IMR-90 (cell line): ENCODE measurements at regions not wholly inside any gene's neighbourhood (a gene's known extent, or its start where the extent isn't known, plus 50 kb on each side); places are given as distances from the start of the nearest gene placed in this dataset.

Experiments used
- ATAC-seq: fragments of 200-7000 bp; cut with Tn5 transposase; 2 replicates; pipeline ENCODE4 v1.9.1; 2020; ENCODE audit warnings: low read depth, mild to moderate bottlenecking, moderate library complexity
- BruUV-seq: library from RNA; stranded (reverse); fragments of 400-500 nt; replicated peaks from 2 replicates; lab custom pipeline; 2021; lab: Mats Ljungman, UMichigan
- CTCF ChIA-PET: fragments of 300-600 bp; formaldehyde crosslinking; extraction: SDS; loops from one replicate; lab custom pipeline; 2021; ENCODE audit warnings: antibody characterized with exemption; lab: Yijun Ruan, JAX
- POLR2A ChIA-PET: fragments of 300-600 bp; sonication (Branson Sonifier 250); formaldehyde crosslinking; loops from one replicate; lab custom pipeline; 2022; ENCODE audit warnings: antibody characterized with exemption; ENCODE audit not compliant: unreplicated experiment; lab: Charles Lee
- DNase-seq: peaks from one replicate; pipeline ENCODE4 v3.0.0; 2013
- H2AFZ ChIP-seq: replicated peaks from 2 replicates; pipeline ENCODE3; 2013; ENCODE audit warnings: low read length, mild to moderate bottlenecking; ENCODE audit not compliant: poor library complexity
- H2AK5ac ChIP-seq: 2 replicates; pipeline ENCODE4 v1.6.1; 2013; ENCODE audit warnings: low read depth, low read length, inconsistent platforms
- H2AK9ac ChIP-seq: replicated peaks from 2 replicates; pipeline ENCODE3; 2013; ENCODE audit warnings: mild to moderate bottlenecking, low read depth, low read length, moderate library complexity; ENCODE audit not compliant: poor library complexity
- H2BK120ac ChIP-seq: 2 replicates; pipeline ENCODE4 v1.6.1; 2013; ENCODE audit warnings: low read depth, low read length, inconsistent platforms
- H2BK15ac ChIP-seq: 3 replicates; pipeline ENCODE4 v1.6.1; 2013; ENCODE audit warnings: low read depth, low read length, inconsistent platforms
- H2BK20ac ChIP-seq: 2 replicates; pipeline ENCODE4 v1.6.1; 2013; ENCODE audit warnings: low read depth, mild to moderate bottlenecking, inconsistent platforms, low read length, moderate library complexity
- H2BK5ac ChIP-seq: 2 replicates; pipeline ENCODE4 v1.6.1; 2013; ENCODE audit warnings: mild to moderate bottlenecking, low read depth, low read length, inconsistent platforms; ENCODE audit not compliant: poor library complexity, severe bottlenecking
- H3K14ac ChIP-seq: replicated peaks from 2 replicates; pipeline ENCODE4 v1.6.1; 2013; ENCODE audit warnings: low read depth, low read length, inconsistent platforms
- H3K18ac ChIP-seq: 2 replicates; pipeline ENCODE4 v1.6.1; 2013; ENCODE audit warnings: low read depth, low read length, control low read depth
- H3K23ac ChIP-seq: 2 replicates; pipeline ENCODE4 v1.6.1; 2013; ENCODE audit warnings: low read depth, low read length, inconsistent platforms
- H3K27ac ChIP-seq: 2 replicates; pipeline ENCODE4 v1.5.1; 2013; ENCODE audit warnings: mild to moderate bottlenecking, control low read depth, low read length; ENCODE audit not compliant: insufficient read depth
- H3K27me3 ChIP-seq: 2 replicates; pipeline ENCODE4 v1.6.1; 2013; ENCODE audit warnings: low read length; ENCODE audit not compliant: control insufficient read depth, insufficient read depth
- H3K36me3 ChIP-seq: 2 replicates; pipeline ENCODE4 v1.6.1; 2013; ENCODE audit warnings: low read length, mixed read lengths; ENCODE audit not compliant: control insufficient read depth, insufficient read depth
- H3K4ac ChIP-seq: 2 replicates; pipeline ENCODE4 v1.6.1; 2013; ENCODE audit warnings: low read depth, low read length, inconsistent platforms
- H3K4me1 ChIP-seq: 2 replicates; pipeline ENCODE4 v1.6.1; 2013; ENCODE audit warnings: low read length, mixed read lengths; ENCODE audit not compliant: control insufficient read depth, insufficient read depth
- H3K4me2 ChIP-seq: 2 replicates; pipeline ENCODE4 v1.6.1; 2013; ENCODE audit warnings: low read depth, mild to moderate bottlenecking, control low read depth, low read length, moderate library complexity
- H3K4me3 ChIP-seq: 2 replicates; pipeline ENCODE4 v1.5.1; 2013; ENCODE audit warnings: low read depth, mild to moderate bottlenecking, control low read depth, low read length, moderate library complexity; ENCODE audit not compliant: insufficient read depth
- H3K56ac ChIP-seq: 2 replicates; pipeline ENCODE4 v1.6.1; 2013; ENCODE audit warnings: low read length, inconsistent platforms; ENCODE audit not compliant: insufficient read depth; ENCODE audit errors: extremely low read depth
- H3K79me1 ChIP-seq, 2 experiments: 2 replicates each; pipeline ENCODE4 v1.6.1; 2013; ENCODE audit warnings: low read length in 2 of 2, inconsistent platforms in 1 of 2, low read depth in 1 of 2
- H3K9ac ChIP-seq: 2 replicates; pipeline ENCODE4 v1.6.1; 2013; ENCODE audit warnings: low read depth, low read length, control low read depth
- H3K9me1 ChIP-seq: 2 replicates; pipeline ENCODE4 v1.6.1; 2013; ENCODE audit warnings: low read length, inconsistent platforms; ENCODE audit not compliant: insufficient read depth
- H3K9me3 ChIP-seq: 2 replicates; pipeline ENCODE4 v1.6.1; 2013; ENCODE audit warnings: low read length; ENCODE audit not compliant: control insufficient read depth, insufficient read depth
- H4K20me1 ChIP-seq: 2 replicates; pipeline ENCODE4 v1.6.1; 2013; ENCODE audit warnings: low read length, inconsistent platforms; ENCODE audit not compliant: insufficient read depth
- H4K5ac ChIP-seq: 2 replicates; pipeline ENCODE4 v1.6.1; 2013; ENCODE audit warnings: mild to moderate bottlenecking, low read depth, low read length, control low read depth
- H4K8ac ChIP-seq, 2 experiments: 2 replicates each; pipeline ENCODE4 v1.6.1; 2013; ENCODE audit warnings: low read depth in 2 of 2, low read length in 2 of 2, control low read depth in 1 of 2, inconsistent platforms in 1 of 2
- H4K91ac ChIP-seq: 2 replicates; pipeline ENCODE4 v1.6.1; 2013; ENCODE audit warnings: low read depth, low read length, inconsistent platforms; ENCODE audit not compliant: insufficient read depth
- BHLHE40 ChIP-seq: fragments of 150-350 bp; IDR thresholded peaks from 2 replicates; pipeline ENCODE4 v1.6.1; 2016; ENCODE audit warnings: mild to moderate bottlenecking, low read depth, low read length
- CEBPB ChIP-seq: IDR thresholded peaks from 2 replicates; pipeline ENCODE4 v1.6.1; 2012; ENCODE audit warnings: low read depth, low read length, improper control_type of control experiment
- CHD1 ChIP-seq: IDR thresholded peaks from 2 replicates; pipeline ENCODE4 v1.6.1; 2012; ENCODE audit warnings: low read depth, low read length, improper control_type of control experiment
- FOS ChIP-seq: fragments of 150-350 bp; IDR thresholded peaks from 2 replicates; pipeline ENCODE4 v1.6.1; 2016; ENCODE audit warnings: low read depth, low read length
- MAFK ChIP-seq: IDR thresholded peaks from 2 replicates; pipeline ENCODE4 v1.6.1; 2012; ENCODE audit warnings: low read depth, low read length, improper control_type of control experiment
- MAZ ChIP-seq: IDR thresholded peaks from 2 replicates; pipeline ENCODE4 v1.6.1; 2012; ENCODE audit warnings: low read depth, mild to moderate bottlenecking, low read length, improper control_type of control experiment, moderate library complexity, borderline replicate concordance
- MXI1 ChIP-seq: IDR thresholded peaks from 2 replicates; pipeline ENCODE4 v1.6.1; 2012; ENCODE audit warnings: low read depth, mild to moderate bottlenecking, low read length, moderate library complexity, borderline replicate concordance
- NFE2L2 ChIP-seq: fragments of 150-350 bp; IDR thresholded peaks from 2 replicates; pipeline ENCODE4 v1.6.1; 2016; ENCODE audit warnings: low read depth, mild to moderate bottlenecking, low read length
- POLR2A ChIP-seq: IDR thresholded peaks from 2 replicates; pipeline ENCODE4 v1.6.1; 2012; ENCODE audit warnings: mild to moderate bottlenecking, low read depth, low read length
- RAD21 ChIP-seq: IDR thresholded peaks from 2 replicates; pipeline ENCODE4 v1.6.1; 2012; ENCODE audit warnings: low read length, improper control_type of control experiment
- RCOR1 ChIP-seq: IDR thresholded peaks from 2 replicates; pipeline ENCODE4 v1.6.1; 2012; ENCODE audit warnings: mild to moderate bottlenecking, low read length, improper control_type of control experiment; ENCODE audit not compliant: insufficient replicate concordance
- RFX5 ChIP-seq: IDR thresholded peaks from 2 replicates; pipeline ENCODE4 v1.8.0; 2012; ENCODE audit warnings: low read depth, mild to moderate bottlenecking, low read length, moderate library complexity
- SMC3 ChIP-seq: fragments of 150-350 bp; IDR thresholded peaks from 2 replicates; pipeline ENCODE4 v1.6.1; 2016; ENCODE audit warnings: low read depth, mild to moderate bottlenecking, antibody characterized with exemption, low read length, moderate library complexity
- USF2 ChIP-seq: fragments of 150-350 bp; IDR thresholded peaks from 2 replicates; pipeline ENCODE4 v1.6.1; 2017; ENCODE audit warnings: mild to moderate bottlenecking, antibody characterized with exemption, low read length, low read depth
- WGBS, 2 experiments: methylation state at CpG; one replicate each; pipeline versions ENCODE4 v1.1.5 to v1.1.7; 2013; ENCODE audit warnings: missing lambda C conversion rate in 2 of 2; ENCODE audit not compliant: insufficient read length in 1 of 2; ENCODE audit errors: extremely low coverage in 2 of 2; 5-methylcytosine and 5-hydroxymethylcytosine counted together
- dilution Hi-C: fragments of 300-500 bp; cut with HindIII; formaldehyde crosslinking; loops from one replicate; pipeline ENCODE4 v1.14.3; 2018; ENCODE audit warnings: low sequenced_read_pairs; ENCODE audit not compliant: unreplicated experiment
- in situ Hi-C: fragments of 300-500 bp; cut with MboI; formaldehyde crosslinking; loops from 3 replicates; pipeline ENCODE4 v1.14.3; 2019; ENCODE audit warnings: low sequenced_read_pairs, inconsistent platforms, mixed read lengths
- intact Hi-C: fragments of 100-400 bp; cut with micrococcal nuclease; formaldehyde crosslinking; loops from 2 replicates; pipeline ENCODE4 v1.10.0; 2022
- TF ChIP-seq, protein P1 (sequence below): conservative IDR thresholded peaks from 2 replicates; pipeline ENCODE4 v1.5.1; 2012; ENCODE audit warnings: mild to moderate bottlenecking, low read depth, low read length, improper control_type of control experiment
- TF ChIP-seq, protein P2 (sequence below): fragments of 150-350 bp; IDR thresholded peaks from 2 replicates; pipeline ENCODE4 v1.6.1; 2016; ENCODE audit warnings: low read depth, mild to moderate bottlenecking, low read length, moderate library complexity, borderline replicate concordance

DNA sequence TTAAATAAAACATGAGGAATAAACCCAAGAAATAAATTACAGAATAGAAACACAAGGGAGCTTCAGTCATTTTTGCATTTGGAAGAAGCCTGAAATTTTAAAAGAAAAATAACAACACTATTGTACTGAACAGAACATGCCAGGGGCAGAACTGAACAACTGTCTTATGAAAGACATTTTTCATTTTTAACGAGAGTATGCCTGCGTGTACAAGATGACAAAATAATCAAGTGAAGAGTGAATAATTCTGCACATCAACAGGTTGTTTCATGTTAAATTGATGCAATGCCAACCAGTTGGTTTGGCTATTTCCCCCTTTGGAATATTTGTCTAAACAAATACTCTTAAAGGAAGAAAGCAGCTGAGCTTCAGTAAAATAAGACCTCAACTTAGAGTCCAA lies 103.3 kb upstream of the BTG1 start:
- Histone ChIP-seq H3K79me1 (no peaks in the 10 kb centered on the region), H4K8ac (no peak overlapping the region), H2BK20ac (no peak overlapping the region), H3K14ac (no peak overlapping the region), H3K9me3 (no peaks in the 10 kb centered on the region), H2AK5ac (no peak overlapping the region), H3K23ac (no peak overlapping the region), H3K27ac (no peak overlapping the region), H3K4me1 (no peaks in the 10 kb centered on the region), H4K5ac (no peak overlapping the region), H2BK5ac (no peak overlapping the region), H3K4me3 (no peak overlapping the region), H3K9ac (no peak overlapping the region), H2BK120ac (no peak overlapping the region), H2AFZ (no peak overlapping the region), H4K91ac (no peak overlapping the region), H3K4me2 (no peak overlapping the region), H3K27me3 (no peaks in the 10 kb centered on the region; the same call in 1 of the 2 replicates), H3K18ac (no peak overlapping the region), H2BK15ac (no peak overlapping the region), H3K4ac (no peak overlapping the region), H3K36me3 (no peaks in the 10 kb centered on the region), H3K9me1 (no peaks in the 10 kb centered on the region), H2AK9ac (no peak overlapping the region), H3K56ac (no peak overlapping the region), H4K20me1 (no peaks in the 10 kb centered on the region)
- CTCF ChIA-PET, result no interaction called here
- BruUV-seq, result no TSS peak
- ATAC-seq (no peak), DNase-seq (no peak)
- intact Hi-C loops, result no loop called here
- TF ChIP-seq CHD1 (no peak), RAD21 (no peak), MAZ (no peak), SMC3 (no peak), RCOR1 (no peak), RFX5 (no peak), NFE2L2 (no peak), MAFK (no peak), POLR2A (no peak), USF2 (no peak), FOS (no peak), BHLHE40 (no peak), CEBPB (no peak), MXI1 (no peak)
- TF ChIP-seq, protein P1, sequence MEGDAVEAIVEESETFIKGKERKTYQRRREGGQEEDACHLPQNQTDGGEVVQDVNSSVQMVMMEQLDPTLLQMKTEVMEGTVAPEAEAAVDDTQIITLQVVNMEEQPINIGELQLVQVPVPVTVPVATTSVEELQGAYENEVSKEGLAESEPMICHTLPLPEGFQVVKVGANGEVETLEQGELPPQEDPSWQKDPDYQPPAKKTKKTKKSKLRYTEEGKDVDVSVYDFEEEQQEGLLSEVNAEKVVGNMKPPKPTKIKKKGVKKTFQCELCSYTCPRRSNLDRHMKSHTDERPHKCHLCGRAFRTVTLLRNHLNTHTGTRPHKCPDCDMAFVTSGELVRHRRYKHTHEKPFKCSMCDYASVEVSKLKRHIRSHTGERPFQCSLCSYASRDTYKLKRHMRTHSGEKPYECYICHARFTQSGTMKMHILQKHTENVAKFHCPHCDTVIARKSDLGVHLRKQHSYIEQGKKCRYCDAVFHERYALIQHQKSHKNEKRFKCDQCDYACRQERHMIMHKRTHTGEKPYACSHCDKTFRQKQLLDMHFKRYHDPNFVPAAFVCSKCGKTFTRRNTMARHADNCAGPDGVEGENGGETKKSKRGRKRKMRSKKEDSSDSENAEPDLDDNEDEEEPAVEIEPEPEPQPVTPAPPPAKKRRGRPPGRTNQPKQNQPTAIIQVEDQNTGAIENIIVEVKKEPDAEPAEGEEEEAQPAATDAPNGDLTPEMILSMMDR, result no peak
- TF ChIP-seq, protein P2, sequence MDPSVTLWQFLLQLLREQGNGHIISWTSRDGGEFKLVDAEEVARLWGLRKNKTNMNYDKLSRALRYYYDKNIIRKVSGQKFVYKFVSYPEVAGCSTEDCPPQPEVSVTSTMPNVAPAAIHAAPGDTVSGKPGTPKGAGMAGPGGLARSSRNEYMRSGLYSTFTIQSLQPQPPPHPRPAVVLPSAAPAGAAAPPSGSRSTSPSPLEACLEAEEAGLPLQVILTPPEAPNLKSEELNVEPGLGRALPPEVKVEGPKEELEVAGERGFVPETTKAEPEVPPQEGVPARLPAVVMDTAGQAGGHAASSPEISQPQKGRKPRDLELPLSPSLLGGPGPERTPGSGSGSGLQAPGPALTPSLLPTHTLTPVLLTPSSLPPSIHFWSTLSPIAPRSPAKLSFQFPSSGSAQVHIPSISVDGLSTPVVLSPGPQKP, result no peak
- WGBS, 2 experiments, result no CpG with 5 or more reads among the region's 2 CpGs
- POLR2A ChIA-PET, result no interaction called here
- dilution Hi-C loops, result no loop called here
- in situ Hi-C loops, result no loop called here
